OCI-LY7 (cell line): ENCODE measurements at regions not wholly inside any gene's neighbourhood (a gene's known extent, or its start where the extent isn't known, plus 50 kb on each side); places are given as distances from the start of the nearest gene placed in this dataset.

Experiments used
- BruUV-seq: library from RNA; stranded (reverse); fragments of 400-500 nt; replicated peaks from 2 replicates; lab custom pipeline; 2021; lab: Mats Ljungman, UMichigan
- CTCF ChIA-PET: fragments of 300-600 bp; sonication (Branson Sonifier 250); formaldehyde crosslinking; loops from one replicate; lab custom pipeline; 2022; ENCODE audit warnings: antibody characterized with exemption; ENCODE audit not compliant: unreplicated experiment; lab: Charles Lee
- POLR2A ChIA-PET: fragments of 300-600 bp; sonication (Branson Sonifier 250); formaldehyde crosslinking; loops from one replicate; lab custom pipeline; 2022; ENCODE audit warnings: antibody characterized with exemption; lab: Charles Lee
- DNase-seq: peaks from one replicate; pipeline ENCODE4 v3.0.0-alpha.2; 2015; ENCODE audit warnings: low spot score
- H2AFZ ChIP-seq: fragments of 200-600 bp; sonication (generic), shearing (Covaris generic); 2 replicates; pipeline ENCODE4 v1.6.1; 2014; ENCODE audit warnings: mild to moderate bottlenecking, antibody characterized with exemption, low read length, moderate library complexity
- H3K27ac ChIP-seq: fragments of 200-600 bp; sonication (generic); 2 replicates; pipeline ENCODE4 v1.5.1; 2014; ENCODE audit warnings: mixed run types, low read depth, mild to moderate bottlenecking, moderate library complexity, low read length, inconsistent platforms; ENCODE audit not compliant: poor library complexity, severe bottlenecking
- H3K36me3 ChIP-seq: fragments of 200-600 bp; sonication (generic); 2 replicates; pipeline ENCODE4 v1.6.1; 2014; ENCODE audit warnings: mild to moderate bottlenecking, antibody characterized with exemption, low read length, moderate library complexity, mixed read lengths; ENCODE audit not compliant: insufficient read depth
- H3K4me1 ChIP-seq: fragments of 200-600 bp; sonication (generic); 2 replicates; pipeline ENCODE4 v1.5.1; 2014; ENCODE audit warnings: mild to moderate bottlenecking, low read length; ENCODE audit not compliant: insufficient read depth, poor library complexity, severe bottlenecking
- H3K4me2 ChIP-seq: fragments of 200-600 bp; sonication (generic); 2 replicates; pipeline ENCODE4 v1.6.1; 2014; ENCODE audit warnings: mild to moderate bottlenecking, low read length
- H3K4me3 ChIP-seq: fragments of 200-600 bp; sonication (generic); 2 replicates; pipeline ENCODE4 v1.5.1; 2014; ENCODE audit warnings: mild to moderate bottlenecking, low read depth, low read length; ENCODE audit not compliant: poor library complexity, severe bottlenecking
- H3K79me2 ChIP-seq: fragments of 200-600 bp; sonication (generic); 2 replicates; pipeline ENCODE4 v1.6.1; 2016; ENCODE audit warnings: low read depth, mild to moderate bottlenecking, low read length, moderate library complexity, mixed read lengths; ENCODE audit not compliant: insufficient read depth
- H3K9me2 ChIP-seq: fragments of 200-600 bp; sonication (generic); 2 replicates; pipeline ENCODE4 v1.6.1; 2016; ENCODE audit warnings: mild to moderate bottlenecking, low read length, mixed read lengths; ENCODE audit not compliant: insufficient read depth
- H3K9me3 ChIP-seq: fragments of 200-600 bp; sonication (generic); 2 replicates; pipeline ENCODE4 v1.6.1; 2014; ENCODE audit warnings: mild to moderate bottlenecking, mixed run types, low read length, mixed read lengths
- H4K20me1 ChIP-seq: fragments of 200-600 bp; sonication (generic); 2 replicates; pipeline ENCODE4 v1.6.1; 2014; ENCODE audit warnings: mild to moderate bottlenecking, antibody characterized with exemption, low read length, moderate library complexity, mixed read lengths; ENCODE audit not compliant: insufficient read depth
- CTCF ChIP-seq: fragments of 200-600 bp; sonication (generic); conservative IDR thresholded peaks from 2 replicates; pipeline ENCODE4 v1.5.1; 2014; ENCODE audit warnings: mild to moderate bottlenecking, antibody characterized with exemption, low read length, moderate library complexity, mixed read lengths
- EZH2phosphoT487 ChIP-seq: fragments of 200-600 bp; sonication (generic); IDR thresholded peaks from 2 replicates; pipeline ENCODE4 v1.6.1; 2018; ENCODE audit warnings: low read depth, borderline replicate concordance, mild to moderate bottlenecking, mixed run types, antibody characterized with exemption, low read length, moderate library complexity, mixed read lengths
- intact Hi-C: fragments of 100-400 bp; cut with micrococcal nuclease; formaldehyde crosslinking; loops from one replicate; pipeline ENCODE4 v1.10.0; 2022; ENCODE audit not compliant: unreplicated experiment

GRCh38 chr16:64132190-64132589 is 989.7 kb downstream of the CDH11 start:
- H3K27ac ChIP-seq, result no peak overlapping the region
- CTCF ChIA-PET, result no interaction called here
- no TSS peak for BruUV-seq

GRCh38 chr16:64131423-64131822 is 990.4 kb downstream of the CDH11 start:
- CTCF ChIA-PET, result no interaction called here
- no peak for DNase-seq
- peak overlapping the region; percentile 23; the same call in 1 of the 2 replicates for H3K4me2 ChIP-seq
- POLR2A ChIA-PET, result interaction anchor here (0.7 kb wide), 1 partner anchor 27 kb away, joined by 3 read pairs; no protein-coding TSS in a partner anchor
- no peaks in the 10 kb centered on the region for H4K20me1 ChIP-seq
- TF ChIP-seq CTCF (no peak), EZH2phosphoT487 (no peak)
- no peaks in the 10 kb centered on the region for H3K9me3 ChIP-seq
- H3K27ac ChIP-seq, result no peak overlapping the region
- H3K79me2 ChIP-seq, result no peaks in the 10 kb centered on the region
- intact Hi-C loops, result no loop called here
- H3K4me1 ChIP-seq, result peaks cover 9% of the 10 kb centered on the region
- no peaks in the 10 kb centered on the region for H3K9me2 ChIP-seq
- no peaks in the 10 kb centered on the region for H3K36me3 ChIP-seq
- peak overlapping the region; percentile 72; the same call in 1 of the 2 replicates for H2AFZ ChIP-seq
- no TSS peak for BruUV-seq
- H3K4me3 ChIP-seq, result no peak overlapping the region

More at GRCh38 chr16:64132190-64132589, 989.7 kb downstream of the CDH11 start:
- H4K20me1 ChIP-seq, result no peaks in the 10 kb centered on the region
- H3K4me1 ChIP-seq, result peaks cover 9% of the 10 kb centered on the region
- no peaks in the 10 kb centered on the region for H3K36me3 ChIP-seq
- peak; percentile 25 for DNase-seq
- H3K4me3 ChIP-seq, result no peak overlapping the region
- TF ChIP-seq EZH2phosphoT487, result no peak
- peak; percentile 41 for TF ChIP-seq CTCF
- POLR2A ChIA-PET, result no interaction called here
- H3K9me2 ChIP-seq, result no peaks in the 10 kb centered on the region
- H3K79me2 ChIP-seq, result no peaks in the 10 kb centered on the region
- H2AFZ ChIP-seq, result peak overlapping the region; percentile 72
- no peaks in the 10 kb centered on the region for H3K9me3 ChIP-seq
- H3K4me2 ChIP-seq, result peak overlapping the region; percentile 23; the same call in 1 of the 2 replicates
- intact Hi-C loops, result no loop called here

- intact Hi-C loops, result no loop called here
- Histone ChIP-seq H3K4me3 (no peak overlapping the region), H3K9me3 (no peaks in the 10 kb centered on the region), H3K79me2 (no peaks in the 10 kb centered on the region), H3K4me1 (peaks cover 9% of the 10 kb centered on the region), H2AFZ (0 out of 2 replicates have a peak overlapping the region, but pooled peaks have one; percentile 22), H3K9me2 (no peaks in the 10 kb centered on the region), H3K4me2 (no peak overlapping the region), H3K36me3 (no peaks in the 10 kb centered on the region), H3K27ac (no peak overlapping the region), H4K20me1 (no peaks in the 10 kb centered on the region)
- POLR2A ChIA-PET, result interaction anchor here (0.6 kb wide), 1 partner anchor 338 kb away, joined by 3 read pairs; no protein-coding TSS in a partner anchor
- DNase-seq, result no peak
- TF ChIP-seq EZH2phosphoT487 (no peak), CTCF (no peak)
- no TSS peak for BruUV-seq
- CTCF ChIA-PET, result no interaction called here
These were observed 991.7 kb downstream of the CDH11 start for GRCh38 chr16:64130140-64130539.
